ENCODE measurements at regions not wholly inside any gene's neighbourhood (a gene's known extent, or its start where the extent isn't known, plus 50 kb on each side); places are given as distances from the start of the nearest gene placed in this dataset.

GRCh38 chr13:34216256-34216655 lies 398.3 kb downstream of the RFC3 start:
- H3K9me3 Mint-ChIP-seq: peaks cover 8% of the 10 kb centered on the region
- H3K4me1 Mint-ChIP-seq: no peaks in the 10 kb centered on the region
- no peak overlapping the region for H3K27ac Mint-ChIP-seq
- no peaks in the 10 kb centered on the region for H3K27me3 Mint-ChIP-seq
- no peaks in the 10 kb centered on the region for H3K36me3 Mint-ChIP-seq
- no peak overlapping the region for H3K4me3 Mint-ChIP-seq

DNA sequence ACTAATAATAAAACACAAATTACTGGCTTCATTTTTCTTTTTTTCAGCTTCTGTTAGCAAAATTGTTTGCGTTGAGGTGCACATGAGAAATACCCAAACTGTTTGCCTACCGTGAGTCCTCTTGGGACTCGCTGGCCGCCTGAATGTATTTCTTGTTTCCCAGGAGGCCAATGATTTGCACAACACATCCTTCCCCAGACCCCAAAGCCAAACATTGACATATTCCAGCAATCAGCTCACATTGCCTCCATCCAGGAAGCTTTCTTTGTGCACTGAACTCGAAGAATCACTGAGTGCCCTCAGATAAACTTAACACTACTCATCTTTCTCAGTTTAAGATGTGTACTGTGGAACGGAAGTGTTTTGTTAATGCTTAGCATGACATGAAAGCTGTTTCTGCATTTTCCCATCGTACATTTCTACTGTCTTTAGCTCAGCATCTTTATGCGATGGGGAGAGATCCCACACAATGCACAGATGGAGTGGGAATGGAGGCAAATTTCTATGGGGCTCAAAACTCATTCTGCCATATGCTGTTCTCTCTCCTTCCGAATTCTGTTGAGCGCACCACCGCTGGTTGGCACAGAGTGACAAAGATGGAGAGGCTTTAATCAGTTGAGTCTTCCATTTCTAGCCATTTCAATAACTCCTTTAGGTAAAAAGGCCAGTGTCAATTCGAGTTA lies 399.5 kb downstream of the RFC3 start:
- H3K27ac Mint-ChIP-seq: no peak overlapping the region
- H3K4me1 Mint-ChIP-seq: no peaks in the 10 kb centered on the region
- H3K9me3 Mint-ChIP-seq: peaks cover 8% of the 10 kb centered on the region
- H3K4me3 Mint-ChIP-seq: no peak overlapping the region
- H3K27me3 Mint-ChIP-seq: peaks cover 2% of the 10 kb centered on the region
- H3K36me3 Mint-ChIP-seq: no peaks in the 10 kb centered on the region

DNA sequence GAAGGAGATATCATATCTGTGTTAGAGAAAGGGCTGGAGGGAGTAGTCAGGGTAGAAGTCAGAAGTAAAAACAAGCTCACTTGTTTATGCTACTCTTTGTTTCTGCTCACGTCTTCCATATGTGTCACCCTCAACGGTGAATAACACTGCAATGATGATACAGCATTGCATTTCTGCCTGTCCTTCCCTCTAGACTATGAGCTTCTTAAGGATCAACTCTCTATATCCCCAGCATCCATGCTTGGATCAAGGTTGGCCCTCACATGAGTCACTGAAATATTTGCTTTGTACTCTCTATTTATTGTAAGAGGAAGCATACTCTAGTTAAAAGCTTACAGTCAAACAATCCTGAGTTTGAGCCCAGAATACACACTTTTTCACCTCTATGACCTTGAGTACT lies 406.0 kb downstream of the RFC3 start:
- Mint-ChIP-seq H3K27ac (no peak overlapping the region), H3K36me3 (no peaks in the 10 kb centered on the region), H3K4me3 (no peak overlapping the region), H3K9me3 (peaks cover 9% of the 10 kb centered on the region), H3K4me1 (no peaks in the 10 kb centered on the region), H3K27me3 (peaks cover 3% of the 10 kb centered on the region)

- peaks cover 9% of the 10 kb centered on the region for H3K9me3 Mint-ChIP-seq
- no peaks in the 10 kb centered on the region for H3K4me1 Mint-ChIP-seq
- peaks cover 3% of the 10 kb centered on the region for H3K27me3 Mint-ChIP-seq
- H3K27ac Mint-ChIP-seq: no peak overlapping the region
- no peaks in the 10 kb centered on the region for H3K36me3 Mint-ChIP-seq
- no peak overlapping the region for H3K4me3 Mint-ChIP-seq
These were observed 406.9 kb downstream of the RFC3 start for GRCh38 chr13:34224877-34225276.

- no peak overlapping the region for H3K4me3 Mint-ChIP-seq
- H3K36me3 Mint-ChIP-seq: no peaks in the 10 kb centered on the region
- H3K27ac Mint-ChIP-seq: no peak overlapping the region
- H3K4me1 Mint-ChIP-seq: no peaks in the 10 kb centered on the region
- no peaks in the 10 kb centered on the region for H3K27me3 Mint-ChIP-seq
- H3K9me3 Mint-ChIP-seq: peaks cover 9% of the 10 kb centered on the region
These were observed 412.3 kb downstream of the RFC3 start for GRCh38 chr13:34230271-34230670.

- no peaks in the 10 kb centered on the region for H3K4me1 Mint-ChIP-seq
- no peaks in the 10 kb centered on the region for H3K36me3 Mint-ChIP-seq
- no peak overlapping the region for H3K27ac Mint-ChIP-seq
- H3K9me3 Mint-ChIP-seq: peaks cover 8% of the 10 kb centered on the region
- H3K4me3 Mint-ChIP-seq: no peak overlapping the region
- H3K27me3 Mint-ChIP-seq: no peaks in the 10 kb centered on the region
These were observed 423.4 kb downstream of the RFC3 start for GRCh38 chr13:34241332-34241731.

DNA sequence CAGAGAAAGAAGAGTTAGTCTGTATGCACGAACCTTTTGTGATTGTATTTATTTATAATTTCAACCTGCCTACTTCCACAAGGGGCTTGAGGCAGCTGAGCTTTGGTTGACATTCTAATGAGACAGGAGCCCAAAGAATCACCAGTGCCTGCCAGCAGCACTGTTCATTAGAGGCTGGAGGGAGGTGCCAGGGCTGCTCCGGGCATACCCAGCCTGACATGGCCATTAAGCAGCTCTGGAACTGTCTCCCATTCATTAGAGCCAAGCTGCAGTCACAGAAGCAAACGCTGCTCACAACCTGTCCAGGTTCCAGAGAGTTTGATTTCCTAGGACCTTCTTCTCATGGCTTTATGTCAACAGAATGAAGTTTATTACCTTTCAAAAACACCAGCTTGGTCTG lies 425.5 kb downstream of the RFC3 start:
- Mint-ChIP-seq H3K36me3 (no peaks in the 10 kb centered on the region), H3K27me3 (no peaks in the 10 kb centered on the region), H3K4me1 (no peaks in the 10 kb centered on the region), H3K9me3 (no peaks in the 10 kb centered on the region), H3K27ac (no peak overlapping the region), H3K4me3 (no peak overlapping the region)

DNA sequence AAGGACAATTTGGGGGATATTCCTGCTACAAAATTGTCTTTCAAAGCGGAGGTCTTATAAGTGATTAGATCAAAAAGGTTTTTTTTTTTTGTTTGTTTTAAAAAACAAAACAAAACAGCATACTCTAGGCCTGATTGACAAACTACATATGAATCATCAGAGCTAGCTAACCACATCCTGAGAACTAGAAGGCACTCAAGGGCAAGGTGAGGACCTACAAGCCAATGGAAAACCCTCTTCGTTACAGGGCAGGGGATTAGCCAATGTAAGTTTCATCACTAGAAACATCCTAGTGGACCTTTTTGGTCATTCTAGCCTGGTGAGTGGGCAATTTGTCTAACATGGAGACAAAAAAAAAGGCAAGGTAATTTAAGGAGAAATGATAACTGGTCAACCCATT lies 428.6 kb downstream of the RFC3 start:
- no peak overlapping the region for H3K4me3 Mint-ChIP-seq
- H3K27ac Mint-ChIP-seq: no peak overlapping the region
- H3K4me1 Mint-ChIP-seq: no peaks in the 10 kb centered on the region
- no peaks in the 10 kb centered on the region for H3K27me3 Mint-ChIP-seq
- no peaks in the 10 kb centered on the region for H3K36me3 Mint-ChIP-seq
- H3K9me3 Mint-ChIP-seq: no peaks in the 10 kb centered on the region

- Mint-ChIP-seq H3K27ac (no peak overlapping the region), H3K27me3 (no peaks in the 10 kb centered on the region), H3K9me3 (no peaks in the 10 kb centered on the region), H3K36me3 (no peaks in the 10 kb centered on the region), H3K4me1 (no peaks in the 10 kb centered on the region), H3K4me3 (no peak overlapping the region)
These were observed 429.6 kb downstream of the RFC3 start for GRCh38 chr13:34247596-34247995.

GRCh38 chr13:34249546-34250039 lies 431.6 kb downstream of the RFC3 start:
- H3K36me3 Mint-ChIP-seq: no peaks in the 10 kb centered on the region
- no peak overlapping the region for H3K4me3 Mint-ChIP-seq
- H3K27me3 Mint-ChIP-seq: no peaks in the 10 kb centered on the region
- H3K4me1 Mint-ChIP-seq: no peaks in the 10 kb centered on the region
- peaks cover 5% of the 10 kb centered on the region for H3K9me3 Mint-ChIP-seq
- no peak overlapping the region for H3K27ac Mint-ChIP-seq

GRCh38 chr13:34250151-34250670 lies 432.3 kb downstream of the RFC3 start:
- no peak overlapping the region for H3K27ac Mint-ChIP-seq
- H3K9me3 Mint-ChIP-seq: peaks cover 5% of the 10 kb centered on the region
- no peak overlapping the region for H3K4me3 Mint-ChIP-seq
- H3K27me3 Mint-ChIP-seq: no peaks in the 10 kb centered on the region
- no peaks in the 10 kb centered on the region for H3K4me1 Mint-ChIP-seq
- H3K36me3 Mint-ChIP-seq: no peaks in the 10 kb centered on the region

GRCh38 chr13:34254366-34254765 lies 436.4 kb downstream of the RFC3 start:
- Mint-ChIP-seq H3K27me3 (no peaks in the 10 kb centered on the region), H3K27ac (no peak overlapping the region), H3K4me1 (no peaks in the 10 kb centered on the region), H3K4me3 (no peak overlapping the region), H3K36me3 (no peaks in the 10 kb centered on the region), H3K9me3 (peaks cover 5% of the 10 kb centered on the region)

DNA sequence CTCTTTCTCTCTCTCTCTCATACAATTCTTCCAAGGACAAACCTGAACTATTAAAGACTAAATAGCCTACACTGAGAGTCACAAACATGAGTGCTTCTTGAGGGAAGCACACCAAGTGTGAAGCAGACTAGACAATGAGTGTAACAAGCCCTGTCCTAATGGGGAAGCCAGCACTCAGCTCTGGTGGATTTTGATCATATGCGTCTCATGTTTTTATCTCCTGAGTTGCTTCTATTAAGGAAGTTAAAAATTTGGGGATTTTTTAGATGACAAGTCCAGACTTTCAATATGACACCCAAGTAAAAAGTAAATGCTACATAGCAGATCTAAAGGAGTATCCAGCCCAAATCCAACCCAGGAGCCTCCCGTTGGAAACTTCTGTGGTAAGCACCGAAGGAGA lies 437.8 kb downstream of the RFC3 start:
- H3K9me3 Mint-ChIP-seq: peaks cover 5% of the 10 kb centered on the region
- H3K4me3 Mint-ChIP-seq: no peak overlapping the region
- H3K27ac Mint-ChIP-seq: no peak overlapping the region
- H3K36me3 Mint-ChIP-seq: no peaks in the 10 kb centered on the region
- no peaks in the 10 kb centered on the region for H3K4me1 Mint-ChIP-seq
- no peaks in the 10 kb centered on the region for H3K27me3 Mint-ChIP-seq

- H3K9me3 Mint-ChIP-seq: peaks cover 5% of the 10 kb centered on the region
- H3K27ac Mint-ChIP-seq: no peak overlapping the region
- no peaks in the 10 kb centered on the region for H3K36me3 Mint-ChIP-seq
- H3K4me1 Mint-ChIP-seq: no peaks in the 10 kb centered on the region
- no peak overlapping the region for H3K4me3 Mint-ChIP-seq
- H3K27me3 Mint-ChIP-seq: no peaks in the 10 kb centered on the region
These were observed 438.3 kb downstream of the RFC3 start for GRCh38 chr13:34256236-34256635.

- peaks cover 4% of the 10 kb centered on the region for H3K9me3 Mint-ChIP-seq
- H3K27ac Mint-ChIP-seq: no peak overlapping the region
- no peaks in the 10 kb centered on the region for H3K36me3 Mint-ChIP-seq
- no peak overlapping the region for H3K4me3 Mint-ChIP-seq
- no peaks in the 10 kb centered on the region for H3K4me1 Mint-ChIP-seq
- H3K27me3 Mint-ChIP-seq: no peaks in the 10 kb centered on the region
These were observed 440.0 kb downstream of the RFC3 start for GRCh38 chr13:34257966-34258365.

DNA sequence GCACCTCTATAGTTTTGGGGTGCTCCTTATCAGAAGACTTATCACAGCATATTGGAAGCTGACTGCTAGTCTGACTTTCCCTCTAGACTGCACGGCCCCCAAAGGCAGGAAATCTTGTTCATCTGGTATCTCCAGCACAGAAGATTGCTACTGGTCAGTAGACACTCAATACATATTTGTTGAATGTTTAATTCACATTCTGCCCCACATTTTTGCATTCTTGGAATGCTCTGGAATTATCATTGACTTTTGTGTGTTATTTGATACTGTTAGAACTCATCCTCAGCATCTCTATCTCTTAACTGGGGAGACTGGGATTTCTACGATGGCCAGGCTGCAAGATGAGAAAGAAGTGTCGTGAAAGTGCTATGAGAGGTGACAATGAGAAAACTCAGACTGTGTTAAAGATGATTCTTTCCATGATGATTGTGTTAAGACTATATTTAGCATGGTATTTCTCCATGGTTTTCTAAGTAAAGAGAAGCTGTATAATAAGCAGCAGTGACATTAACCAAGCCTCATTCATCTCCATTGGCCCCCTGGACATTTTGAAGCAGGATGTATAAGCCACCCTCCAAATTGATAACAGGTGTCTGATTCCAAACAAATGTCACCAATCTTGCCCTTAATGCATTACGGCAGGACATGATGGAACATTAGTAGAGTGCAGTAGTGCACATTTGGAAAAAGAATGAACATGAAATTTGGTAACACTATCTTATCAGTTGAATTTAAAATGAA lies 440.9 kb downstream of the RFC3 start:
- no peaks in the 10 kb centered on the region for H3K9me3 Mint-ChIP-seq

More for the DNA sequence above, 440.9 kb downstream of the RFC3 start:
- no peaks in the 10 kb centered on the region for H3K27me3 Mint-ChIP-seq
- no peak overlapping the region for H3K4me3 Mint-ChIP-seq
- H3K27ac Mint-ChIP-seq: no peak overlapping the region
- no peaks in the 10 kb centered on the region for H3K36me3 Mint-ChIP-seq
- no peaks in the 10 kb centered on the region for H3K4me1 Mint-ChIP-seq
